Retinal pigment epithelial cell (primary cell): ENCODE measurements at regions not wholly inside any gene's neighbourhood (a gene's known extent, or its start where the extent isn't known, plus 50 kb on each side); places are given as distances from the start of the nearest gene placed in this dataset.
"Not testable (repeated sequence)": the region's sequence is repeated elsewhere in the genome, so short reads cannot be mapped to it uniquely, and the experiment has no call there.

Source experiments
- DNase-seq: peaks from one replicate; pipeline ENCODE4 v3.0.0-alpha.2; 2010; ENCODE audit warnings: low read depth
- H3K4me3 ChIP-seq: 2 replicates; pipeline ENCODE4 v1.5.1; 2011; ENCODE audit warnings: mild to moderate bottlenecking, low read length, control low read depth, moderate library complexity
- TF ChIP-seq, protein P1 (sequence below): conservative IDR thresholded peaks from 2 replicates; pipeline ENCODE4 v1.5.1; 2011; ENCODE audit warnings: low read depth, low read length, control low read depth, inconsistent platforms

DNA sequence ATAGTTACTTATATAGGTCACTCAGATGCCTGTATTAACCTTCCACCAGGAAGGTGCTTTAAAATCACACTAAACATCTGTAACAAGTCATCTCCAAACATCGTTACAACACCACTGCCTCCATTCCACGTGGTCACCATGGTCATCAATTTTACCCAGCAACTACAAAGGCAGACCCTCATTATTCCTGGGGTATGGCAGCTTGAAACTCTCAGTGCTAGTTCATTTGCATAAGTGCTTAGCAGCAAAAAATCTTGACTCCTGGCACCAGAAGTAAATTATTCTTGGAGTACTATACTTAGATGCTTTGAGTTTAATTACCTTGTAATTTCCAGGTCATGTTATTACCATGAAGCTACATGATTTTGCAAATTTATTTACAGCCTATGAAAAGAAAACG is 250.6 kb downstream of the KBTBD8 start:
- no peak for DNase-seq
- TF ChIP-seq, protein P1, sequence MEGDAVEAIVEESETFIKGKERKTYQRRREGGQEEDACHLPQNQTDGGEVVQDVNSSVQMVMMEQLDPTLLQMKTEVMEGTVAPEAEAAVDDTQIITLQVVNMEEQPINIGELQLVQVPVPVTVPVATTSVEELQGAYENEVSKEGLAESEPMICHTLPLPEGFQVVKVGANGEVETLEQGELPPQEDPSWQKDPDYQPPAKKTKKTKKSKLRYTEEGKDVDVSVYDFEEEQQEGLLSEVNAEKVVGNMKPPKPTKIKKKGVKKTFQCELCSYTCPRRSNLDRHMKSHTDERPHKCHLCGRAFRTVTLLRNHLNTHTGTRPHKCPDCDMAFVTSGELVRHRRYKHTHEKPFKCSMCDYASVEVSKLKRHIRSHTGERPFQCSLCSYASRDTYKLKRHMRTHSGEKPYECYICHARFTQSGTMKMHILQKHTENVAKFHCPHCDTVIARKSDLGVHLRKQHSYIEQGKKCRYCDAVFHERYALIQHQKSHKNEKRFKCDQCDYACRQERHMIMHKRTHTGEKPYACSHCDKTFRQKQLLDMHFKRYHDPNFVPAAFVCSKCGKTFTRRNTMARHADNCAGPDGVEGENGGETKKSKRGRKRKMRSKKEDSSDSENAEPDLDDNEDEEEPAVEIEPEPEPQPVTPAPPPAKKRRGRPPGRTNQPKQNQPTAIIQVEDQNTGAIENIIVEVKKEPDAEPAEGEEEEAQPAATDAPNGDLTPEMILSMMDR = no peak

DNA sequence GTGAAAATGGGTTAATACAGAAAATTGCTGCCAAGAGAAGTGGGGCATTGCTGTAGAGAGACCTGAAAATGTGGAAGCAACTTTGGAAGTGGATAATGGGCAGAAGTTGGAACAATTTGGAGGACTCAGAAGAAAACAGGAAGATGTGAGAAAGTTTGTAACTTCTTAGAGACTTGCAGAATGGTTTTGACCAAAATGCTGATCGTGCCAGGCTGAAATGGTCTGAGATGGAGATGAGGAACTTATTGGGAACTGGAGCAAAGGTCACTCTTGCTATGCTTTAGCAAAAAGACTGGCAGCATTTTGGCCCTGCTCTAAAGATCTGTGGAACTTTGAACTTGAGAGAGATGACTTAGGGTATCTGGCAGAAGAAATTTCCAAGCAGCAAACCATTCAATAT is 254.8 kb downstream of the KBTBD8 start:
- H3K4me3 ChIP-seq, DNase-seq: not testable (repeated sequence)

More for the DNA sequence above, 250.6 kb downstream of the KBTBD8 start:
- H3K4me3 ChIP-seq = no peak overlapping the region

DNA sequence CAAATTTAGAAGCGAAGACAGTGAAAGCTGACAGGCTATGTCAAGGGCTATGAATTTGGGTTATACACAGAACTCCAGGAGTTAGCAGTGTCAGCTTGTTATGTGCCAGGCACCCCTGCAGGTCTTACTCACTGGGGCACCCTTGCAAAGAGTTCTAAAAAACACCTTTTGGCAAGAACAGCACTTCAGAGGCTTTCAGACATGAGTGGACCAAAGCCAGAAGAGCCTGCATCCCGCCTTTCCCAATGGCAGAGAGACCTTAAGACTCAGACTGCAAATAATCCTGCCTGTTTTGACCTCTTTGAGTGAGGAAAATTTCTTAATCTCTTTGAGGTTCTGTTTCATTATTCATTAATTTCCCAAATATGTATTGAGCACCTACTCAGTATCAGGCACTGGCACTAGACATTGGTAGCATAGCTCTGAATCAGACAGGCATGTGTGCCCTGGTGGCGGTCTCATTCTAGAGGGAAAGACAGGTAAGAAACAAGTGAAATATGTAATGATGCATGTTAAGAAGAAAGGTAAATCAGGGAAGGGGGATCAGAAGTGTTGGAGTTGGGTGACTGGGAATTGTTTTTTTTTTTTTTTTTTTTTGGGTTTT is 280.0 kb downstream of the KBTBD8 start:
- no peak overlapping the region for H3K4me3 ChIP-seq
- DNase-seq = no peak
- TF ChIP-seq, protein P1 = no peak

DNA sequence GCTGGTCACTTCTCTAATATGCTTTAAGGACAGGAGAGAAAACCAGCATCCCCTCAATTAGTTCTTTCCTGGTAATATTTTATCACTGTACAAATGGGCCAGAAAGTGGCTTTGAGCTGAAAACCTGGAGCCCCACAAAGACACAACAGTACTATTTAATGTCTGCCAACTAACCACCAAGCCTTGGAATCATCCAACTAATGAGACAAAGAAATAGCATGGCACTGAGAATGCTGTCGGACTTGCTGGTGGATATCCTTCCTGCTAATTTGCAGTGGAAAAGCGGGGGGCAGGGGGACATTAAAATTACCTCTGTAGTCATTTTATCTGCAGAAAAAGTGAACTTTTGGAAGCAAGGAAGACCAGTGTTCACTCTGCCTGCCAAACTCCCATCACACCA is 288.5 kb downstream of the KBTBD8 start:
- DNase-seq = no peak

DNA sequence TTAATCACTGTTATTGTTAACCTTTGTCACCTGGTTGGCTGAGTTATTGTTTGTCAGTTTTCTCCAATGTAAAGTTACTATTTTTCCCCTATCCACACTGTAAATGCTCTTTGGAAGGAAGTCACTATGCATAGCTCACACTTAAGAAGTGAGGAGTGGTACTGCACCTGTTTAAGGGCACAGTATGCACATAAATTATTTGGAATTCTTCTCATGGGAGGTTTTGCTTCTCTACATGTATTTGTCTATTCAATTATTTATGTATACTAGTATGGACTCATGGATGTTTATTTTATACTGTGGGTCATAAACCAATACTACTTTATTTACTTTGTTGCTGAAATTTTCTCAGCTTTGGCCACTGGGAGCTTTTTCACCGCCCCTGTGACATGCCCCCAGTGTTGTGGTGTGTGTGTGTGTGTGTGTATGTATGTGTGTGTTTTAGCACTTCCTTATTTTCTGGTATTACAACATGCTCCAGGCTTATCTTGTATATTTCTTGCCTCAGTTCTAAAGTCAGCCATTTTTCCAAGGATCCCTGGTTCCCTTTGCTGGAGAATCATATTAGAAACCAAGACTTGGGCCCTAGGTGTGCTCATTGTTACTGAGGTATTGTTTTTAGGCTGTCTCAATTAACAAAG is 290.5 kb downstream of the KBTBD8 start:
- no peak overlapping the region for H3K4me3 ChIP-seq
- DNase-seq = no peak
- TF ChIP-seq, protein P1 = no peak

More for the DNA sequence above, 288.5 kb downstream of the KBTBD8 start:
- TF ChIP-seq, protein P1 = no peak
- no peak overlapping the region for H3K4me3 ChIP-seq

DNA sequence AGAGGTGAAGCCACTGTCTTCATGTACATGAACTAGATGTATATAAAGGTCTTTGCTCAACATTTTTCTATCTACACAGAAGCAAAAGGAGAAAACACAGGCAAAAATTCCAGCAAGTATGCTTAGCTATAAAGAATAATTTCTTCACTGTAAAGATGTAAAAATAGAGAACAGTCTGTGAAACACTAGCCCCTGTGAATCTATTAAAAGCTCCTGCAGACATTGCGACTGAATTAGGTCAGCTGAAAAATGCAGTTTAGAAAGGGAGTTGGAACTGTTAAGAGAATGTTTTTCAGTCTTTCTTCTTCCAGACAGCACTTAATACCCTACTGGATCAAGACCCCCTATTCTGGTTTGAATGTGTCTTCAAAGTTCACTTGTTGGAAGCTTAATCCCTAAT is 291.5 kb downstream of the KBTBD8 start:
- TF ChIP-seq, protein P1 = no peak
- no peak for DNase-seq
- no peak overlapping the region for H3K4me3 ChIP-seq

DNA sequence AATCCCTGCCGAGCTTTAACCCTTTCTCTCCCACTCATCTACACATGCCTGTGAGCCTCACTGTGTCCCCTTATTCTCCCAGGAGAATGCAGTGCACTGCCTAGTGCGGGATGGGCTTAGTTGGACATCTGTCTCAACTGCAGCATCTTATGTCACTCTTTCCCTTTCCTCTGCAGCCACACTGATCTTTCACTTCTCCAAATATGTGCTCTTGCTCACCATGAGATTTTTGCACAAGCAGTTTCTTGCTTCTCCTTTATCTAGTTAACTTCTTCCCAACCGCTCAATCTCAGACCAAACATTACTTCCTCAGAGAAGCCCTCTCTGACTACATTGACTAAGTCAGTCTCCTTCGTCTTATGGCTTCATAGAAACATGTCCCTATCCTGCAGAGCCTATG is 292.3 kb downstream of the KBTBD8 start:
- DNase-seq = no peak
- no peak overlapping the region for H3K4me3 ChIP-seq
- TF ChIP-seq, protein P1 = no peak
